ENCODE measurements at regions not wholly inside any gene's neighbourhood (a gene's known extent, or its start where the extent isn't known, plus 50 kb on each side); places are given as distances from the start of the nearest gene placed in this dataset.

DNA sequence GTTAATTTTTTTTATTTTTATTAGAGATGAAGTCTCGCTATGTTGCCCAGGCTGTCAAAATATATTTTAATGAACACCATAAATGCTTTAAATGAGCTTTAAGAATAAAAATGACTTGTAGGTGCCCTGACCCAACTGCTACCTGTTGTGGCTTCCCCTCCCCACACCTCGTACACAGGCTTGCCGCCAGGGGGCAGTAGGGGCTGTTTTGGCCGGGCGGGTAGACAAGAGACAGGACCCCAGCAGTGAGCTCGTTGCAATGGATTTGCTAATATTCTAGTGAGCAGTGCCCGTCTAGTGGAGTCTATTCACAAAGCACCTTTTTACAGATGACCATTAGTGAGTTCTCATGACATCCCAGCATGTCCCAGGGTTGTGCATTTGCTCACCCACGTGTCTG, 418.1 kb downstream of the OCA2 start:
- Histone ChIP-seq H3K4me3 (ENCODE audit: low read length) (no peak overlapping the region), H3K36me3 (ENCODE audit: control insufficient read depth, low read length) (no peaks in the 10 kb centered on the region), H3K4me2 (ENCODE audit: low read length) (no peak overlapping the region), H3F3A (ENCODE audit: control insufficient read depth, insufficient read depth) (no peaks in the 10 kb centered on the region), H3K79me2 (ENCODE audit: control insufficient read depth, low read length) (no peaks in the 10 kb centered on the region), H4K20me1 (ENCODE audit: control insufficient read depth, insufficient read depth, low read depth, low read length) (no peaks in the 10 kb centered on the region), H3K27ac (ENCODE audit: low read depth, low read length) (no peak overlapping the region), H3K27me3 (ENCODE audit: control insufficient read depth, low read length) (no peaks in the 10 kb centered on the region), H3K9me2 (replicated peaks; ENCODE audit: control insufficient read depth, low read length) (no peaks in the 10 kb centered on the region), H3K9me3 (ENCODE audit: control insufficient read depth, insufficient read depth, low read length) (peaks cover 13% of the 10 kb centered on the region; the same call in 1 of the 2 replicates), H3K4me1 (ENCODE audit: control insufficient read depth, low read length) (no peaks in the 10 kb centered on the region)
- TF ChIP-seq, protein P1, sequence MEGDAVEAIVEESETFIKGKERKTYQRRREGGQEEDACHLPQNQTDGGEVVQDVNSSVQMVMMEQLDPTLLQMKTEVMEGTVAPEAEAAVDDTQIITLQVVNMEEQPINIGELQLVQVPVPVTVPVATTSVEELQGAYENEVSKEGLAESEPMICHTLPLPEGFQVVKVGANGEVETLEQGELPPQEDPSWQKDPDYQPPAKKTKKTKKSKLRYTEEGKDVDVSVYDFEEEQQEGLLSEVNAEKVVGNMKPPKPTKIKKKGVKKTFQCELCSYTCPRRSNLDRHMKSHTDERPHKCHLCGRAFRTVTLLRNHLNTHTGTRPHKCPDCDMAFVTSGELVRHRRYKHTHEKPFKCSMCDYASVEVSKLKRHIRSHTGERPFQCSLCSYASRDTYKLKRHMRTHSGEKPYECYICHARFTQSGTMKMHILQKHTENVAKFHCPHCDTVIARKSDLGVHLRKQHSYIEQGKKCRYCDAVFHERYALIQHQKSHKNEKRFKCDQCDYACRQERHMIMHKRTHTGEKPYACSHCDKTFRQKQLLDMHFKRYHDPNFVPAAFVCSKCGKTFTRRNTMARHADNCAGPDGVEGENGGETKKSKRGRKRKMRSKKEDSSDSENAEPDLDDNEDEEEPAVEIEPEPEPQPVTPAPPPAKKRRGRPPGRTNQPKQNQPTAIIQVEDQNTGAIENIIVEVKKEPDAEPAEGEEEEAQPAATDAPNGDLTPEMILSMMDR (IDR thresholded peaks at IDR 0.05; ENCODE audit: low read depth, low read length, poor library complexity, severe bottlenecking), result no peak
- TF ChIP-seq EZH2phosphoT487 (IDR thresholded peaks at IDR 0.05; ENCODE audit: borderline replicate concordance, low read length), result no peak

- H3K4me1 ChIP-seq (ENCODE audit: control insufficient read depth, low read length), result no peaks in the 10 kb centered on the region
- no peaks in the 10 kb centered on the region for H3K27me3 ChIP-seq (ENCODE audit: control insufficient read depth, low read length)
- H3F3A ChIP-seq (ENCODE audit: control insufficient read depth, insufficient read depth), result no peaks in the 10 kb centered on the region
- no peaks in the 10 kb centered on the region for H3K9me2 ChIP-seq (replicated peaks; ENCODE audit: control insufficient read depth, low read length)
- no peak overlapping the region for H3K4me3 ChIP-seq (ENCODE audit: low read length)
- H3K36me3 ChIP-seq (ENCODE audit: control insufficient read depth, low read length), result no peaks in the 10 kb centered on the region
- no peak overlapping the region for H3K4me2 ChIP-seq (ENCODE audit: low read length)
- H3K79me2 ChIP-seq (ENCODE audit: control insufficient read depth, low read length), result no peaks in the 10 kb centered on the region
- TF ChIP-seq EZH2phosphoT487 (IDR thresholded peaks at IDR 0.05; ENCODE audit: borderline replicate concordance, low read length), result no peak
- TF ChIP-seq, protein P1 (IDR thresholded peaks at IDR 0.05; ENCODE audit: low read depth, low read length, poor library complexity, severe bottlenecking), result no peak
- no peaks in the 10 kb centered on the region for H4K20me1 ChIP-seq (ENCODE audit: control insufficient read depth, insufficient read depth, low read depth, low read length)
- H3K9me3 ChIP-seq (ENCODE audit: control insufficient read depth, insufficient read depth, low read length), result peaks cover 17% of the 10 kb centered on the region; the same call in 1 of the 2 replicates
- H3K27ac ChIP-seq (ENCODE audit: low read depth, low read length), result no peak overlapping the region
Measured at GRCh38 chr15:27679731-27680471, 419.2 kb downstream of the OCA2 start.

DNA sequence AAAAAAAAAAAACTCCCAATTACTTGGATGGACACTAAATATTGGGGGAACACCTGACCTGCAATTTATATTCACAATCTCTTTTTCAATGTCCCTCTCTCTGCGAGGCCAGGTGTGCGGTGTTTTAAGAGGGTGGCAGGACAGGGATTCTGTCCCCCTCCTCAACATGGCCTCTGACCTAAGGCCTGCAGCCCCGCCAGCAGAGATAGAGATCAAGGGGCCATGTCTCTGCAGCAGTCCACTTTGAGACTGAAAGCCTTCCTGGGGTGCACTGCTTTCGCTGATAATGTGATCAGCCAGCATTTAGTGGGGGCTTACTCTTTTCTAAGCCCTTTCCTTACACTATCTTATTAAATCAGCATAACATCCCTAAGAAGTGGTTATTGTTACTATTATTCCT, 419.9 kb downstream of the OCA2 start:
- Histone ChIP-seq H3K27me3 (ENCODE audit: control insufficient read depth, low read length) (no peaks in the 10 kb centered on the region), H3K9me3 (ENCODE audit: control insufficient read depth, insufficient read depth, low read length) (peaks cover 17% of the 10 kb centered on the region; the same call in 1 of the 2 replicates), H3K79me2 (ENCODE audit: control insufficient read depth, low read length) (no peaks in the 10 kb centered on the region), H3K4me2 (ENCODE audit: low read length) (no peak overlapping the region), H3K4me3 (ENCODE audit: low read length) (no peak overlapping the region), H4K20me1 (ENCODE audit: control insufficient read depth, insufficient read depth, low read depth, low read length) (no peaks in the 10 kb centered on the region), H3F3A (ENCODE audit: control insufficient read depth, insufficient read depth) (no peaks in the 10 kb centered on the region), H3K27ac (ENCODE audit: low read depth, low read length) (no peak overlapping the region), H3K36me3 (ENCODE audit: control insufficient read depth, low read length) (no peaks in the 10 kb centered on the region), H3K9me2 (replicated peaks; ENCODE audit: control insufficient read depth, low read length) (no peaks in the 10 kb centered on the region), H3K4me1 (ENCODE audit: control insufficient read depth, low read length) (no peaks in the 10 kb centered on the region)
- TF ChIP-seq, protein P1 (IDR thresholded peaks at IDR 0.05; ENCODE audit: low read depth, low read length, poor library complexity, severe bottlenecking), result no peak
- no peak for TF ChIP-seq EZH2phosphoT487 (IDR thresholded peaks at IDR 0.05; ENCODE audit: borderline replicate concordance, low read length)

All from DOHH2 (cell line).